Fibroblast of skin of left quadriceps (primary cell): ENCODE measurements at regions not wholly inside any gene's neighbourhood (a gene's known extent, or its start where the extent isn't known, plus 50 kb on each side); places are given as distances from the start of the nearest gene placed in this dataset.

Source experiments
- DNase-seq, 2 experiments: peaks; one replicate each; pipeline ENCODE4 v3.0.0-alpha.2; 2013; ENCODE audit warnings: low read depth in 2 of 2

- no peak for DNase-seq
These were observed 496.5 kb downstream of the FSCB start for GRCh38 chr14:44010595-44010994.

DNA sequence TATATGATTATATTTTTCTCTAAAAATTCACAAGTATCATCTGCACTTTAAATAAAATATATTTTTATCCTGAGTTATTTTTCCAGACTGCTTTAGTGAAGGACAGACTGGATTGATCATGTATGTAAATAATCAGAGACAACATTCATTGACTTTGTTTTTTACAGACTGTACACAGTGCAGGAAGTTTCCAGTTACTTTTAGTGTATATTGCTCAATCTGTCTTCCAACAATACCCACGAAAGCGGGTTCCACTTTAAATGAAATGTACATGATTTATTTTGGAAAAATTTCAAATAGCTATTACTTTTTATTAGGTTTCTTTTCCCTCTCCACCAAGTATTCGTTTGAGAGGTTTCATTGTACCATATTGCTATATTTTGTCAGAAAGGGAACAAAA lies 497.0 kb downstream of the FSCB start:
- DNase-seq: no peak

- DNase-seq: no peak
These were observed 497.4 kb downstream of the FSCB start for GRCh38 chr14:44009642-44010041.

DNA sequence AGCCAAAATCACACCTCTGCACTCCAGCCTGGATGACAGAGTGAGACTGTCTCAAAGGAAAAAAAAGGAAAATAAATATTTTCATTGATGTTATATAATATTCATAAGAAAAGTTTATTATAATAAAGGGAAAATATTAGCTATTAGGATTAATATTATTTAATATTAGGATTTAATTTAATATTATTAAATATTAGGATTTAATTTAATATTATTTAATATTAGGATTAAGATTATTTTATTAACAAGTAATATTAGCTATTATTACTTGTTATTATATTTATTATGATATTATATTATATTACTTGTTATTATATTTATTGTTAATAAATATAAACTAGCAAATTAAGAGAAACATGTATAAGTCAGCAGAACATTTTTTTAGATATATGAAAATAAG lies 518.1 kb downstream of the FSCB start:
- no peak for DNase-seq

DNA sequence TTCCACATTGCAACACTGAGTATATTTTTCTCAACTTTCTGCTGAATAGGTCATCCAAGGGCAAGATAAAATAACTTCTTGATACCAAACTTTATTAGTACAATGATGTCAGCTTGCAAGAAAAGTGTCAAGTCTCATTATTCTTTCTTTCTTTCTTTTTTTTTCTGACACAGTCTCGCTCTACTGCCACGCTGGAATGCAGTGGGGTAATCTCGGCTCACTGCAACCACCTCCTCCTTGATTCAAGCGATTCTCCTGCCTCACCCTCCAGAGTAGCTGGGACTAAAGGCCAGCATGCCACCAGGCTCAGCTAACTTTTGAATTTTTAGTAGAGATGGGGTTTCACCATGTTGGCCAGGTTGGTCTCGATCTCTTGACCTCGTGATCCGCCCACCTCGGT lies 523.4 kb downstream of the FSCB start:
- DNase-seq: no peak

GRCh38 chr14:43981135-43981768 lies 525.8 kb downstream of the FSCB start:
- no peak for DNase-seq

DNA sequence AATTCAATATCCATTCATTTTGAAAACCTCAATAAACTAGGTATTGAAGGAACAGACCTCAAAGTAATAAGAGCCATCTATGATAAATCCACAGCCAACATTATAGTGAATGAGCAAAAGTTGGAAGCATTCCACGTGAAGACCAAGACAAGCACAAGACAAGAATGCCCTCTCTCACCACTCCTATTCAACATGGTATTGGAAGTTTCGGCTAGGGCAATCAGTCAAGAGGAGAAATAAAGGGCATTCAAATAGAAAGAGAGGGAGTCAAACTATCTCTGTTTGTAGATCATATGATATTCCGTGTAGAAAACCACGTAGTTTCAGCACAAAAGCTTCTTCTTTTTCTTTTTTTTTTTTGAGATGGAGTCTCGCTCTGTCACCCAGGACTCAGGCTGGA lies 550.3 kb downstream of the FSCB start:
- DNase-seq: no peak

DNA sequence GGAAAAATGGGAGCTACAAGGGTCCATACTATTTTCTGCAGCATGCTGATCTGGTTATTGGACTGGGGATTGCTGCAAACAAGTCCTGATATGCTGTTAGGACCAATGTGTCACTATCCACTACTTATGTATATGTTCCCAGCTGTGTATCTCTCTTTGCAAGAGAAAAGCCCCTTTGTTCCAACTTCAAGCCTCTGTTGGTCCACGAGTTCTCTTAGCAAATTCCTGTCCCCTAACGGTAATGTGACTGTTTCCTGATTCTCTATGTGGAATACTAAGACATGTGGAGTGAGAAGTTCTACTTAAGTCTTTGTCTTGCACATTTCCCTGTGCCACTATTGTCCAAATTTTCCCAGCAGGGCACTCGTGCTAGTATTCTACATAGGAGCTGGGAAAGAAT lies 557.7 kb downstream of the FSCB start:
- no peak for DNase-seq

DNA sequence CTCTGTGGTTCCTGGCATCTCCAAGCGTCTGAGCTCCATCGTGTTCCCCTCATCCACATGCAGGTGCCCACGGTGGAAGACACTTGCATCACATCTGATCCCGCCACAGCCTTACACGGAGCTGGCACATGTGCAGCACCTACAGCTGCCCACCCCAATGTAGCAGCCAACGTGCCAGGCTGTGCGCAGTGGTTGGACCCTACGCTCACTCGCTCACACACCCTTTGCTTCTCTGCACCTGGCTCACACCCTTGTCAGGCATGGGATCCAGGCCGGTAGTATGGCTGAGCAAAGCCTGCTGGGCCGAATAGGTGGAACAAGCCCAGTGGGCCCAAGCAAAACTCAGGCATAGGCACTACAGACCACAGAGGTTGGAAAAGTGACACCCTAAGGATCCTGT lies 567.2 kb downstream of the FSCB start:
- DNase-seq: no peak

- no peak for DNase-seq
These were observed 568.3 kb downstream of the FSCB start for GRCh38 chr14:43938588-43939281.

GRCh38 chr14:43937001-43937400 lies 570.1 kb downstream of the FSCB start:
- no peak for DNase-seq

DNA sequence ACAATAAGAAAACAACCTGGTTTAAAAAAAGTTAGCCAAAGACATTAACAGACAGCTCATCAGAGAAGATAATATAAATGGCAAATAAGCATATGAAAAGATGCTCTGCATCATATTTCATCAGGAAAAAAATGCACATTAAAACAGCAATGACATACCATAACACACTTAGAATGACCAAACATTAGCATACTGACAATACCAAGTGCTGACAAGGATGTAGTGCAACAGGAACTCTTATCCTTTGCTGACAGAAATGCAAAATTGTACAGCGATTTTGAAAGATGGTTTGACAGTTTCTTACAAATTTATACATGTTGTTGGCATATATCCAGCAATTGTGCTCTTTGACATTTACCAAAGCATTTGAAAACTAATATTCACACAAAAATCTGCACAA lies 573.0 kb downstream of the FSCB start:
- DNase-seq: no peak

DNA sequence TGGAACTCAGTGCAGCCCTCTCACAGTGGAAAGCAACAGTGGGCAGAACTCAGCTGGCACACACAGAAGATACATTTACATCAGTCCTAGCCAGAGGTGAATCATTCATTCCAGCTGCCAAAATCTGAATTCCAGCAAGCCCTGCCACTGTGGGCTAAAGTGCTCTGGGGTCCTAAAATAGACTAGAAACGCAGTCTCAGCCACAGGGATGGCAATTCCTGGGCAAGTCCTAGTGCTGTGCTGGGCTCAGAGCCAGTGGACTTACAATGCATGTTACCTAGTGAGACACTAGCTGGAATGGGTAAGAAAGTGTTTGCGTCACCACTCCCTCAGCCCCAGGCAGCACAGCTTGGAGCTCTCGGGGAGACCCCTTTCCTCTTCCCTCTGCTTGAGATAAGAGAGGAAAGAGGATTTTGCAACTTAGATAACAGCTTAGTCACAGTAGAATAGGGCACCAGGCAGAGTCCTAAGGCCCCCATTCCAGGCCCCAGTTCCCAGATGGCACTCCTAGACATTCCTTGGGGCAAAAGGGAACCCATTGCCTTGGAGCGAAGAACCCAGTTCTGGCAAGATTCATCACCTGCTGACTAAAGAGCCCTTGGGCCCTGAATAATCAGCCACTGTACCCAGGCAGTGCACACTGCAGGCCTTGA lies 592.9 kb downstream of the FSCB start:
- DNase-seq: no peak

- no peak for DNase-seq
These were observed 603.9 kb downstream of the FSCB start for GRCh38 chr14:43903209-43903608.

GRCh38 chr14:43901911-43902673 lies 605.0 kb downstream of the FSCB start:
- no peak for DNase-seq

DNA sequence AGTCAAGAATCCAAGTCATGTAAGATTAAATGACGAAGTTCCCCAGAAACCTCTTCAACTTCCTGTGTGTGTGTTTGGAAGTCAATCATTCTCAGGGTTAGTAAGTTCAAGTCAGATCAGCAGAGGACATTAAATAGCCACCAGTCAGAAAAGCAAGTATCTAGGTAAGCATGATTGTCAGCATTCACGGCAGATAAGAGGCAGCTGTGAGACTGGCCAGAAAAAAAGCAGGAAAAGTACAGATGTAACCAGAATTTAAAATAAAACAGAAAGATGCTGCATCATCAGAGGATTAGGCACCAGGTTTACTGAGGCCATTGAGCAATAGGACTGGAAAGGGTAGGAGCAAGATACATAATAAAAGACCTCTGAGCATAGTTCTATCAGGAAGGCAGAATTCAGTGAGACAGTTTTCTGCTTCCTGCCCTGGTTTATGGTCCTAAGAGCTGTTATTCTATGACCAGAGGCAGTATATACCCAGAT lies 606.9 kb downstream of the FSCB start:
- DNase-seq: no peak

GRCh38 chr14:43898687-43899086 lies 608.4 kb downstream of the FSCB start:
- no peak for DNase-seq

GRCh38 chr14:43896044-43896443 lies 611.0 kb downstream of the FSCB start:
- no peak for DNase-seq

- DNase-seq: no peak
These were observed 612.5 kb downstream of the FSCB start for GRCh38 chr14:43894534-43894933.

- DNase-seq: no peak
These were observed 619.6 kb downstream of the FSCB start for GRCh38 chr14:43887523-43887922.

DNA sequence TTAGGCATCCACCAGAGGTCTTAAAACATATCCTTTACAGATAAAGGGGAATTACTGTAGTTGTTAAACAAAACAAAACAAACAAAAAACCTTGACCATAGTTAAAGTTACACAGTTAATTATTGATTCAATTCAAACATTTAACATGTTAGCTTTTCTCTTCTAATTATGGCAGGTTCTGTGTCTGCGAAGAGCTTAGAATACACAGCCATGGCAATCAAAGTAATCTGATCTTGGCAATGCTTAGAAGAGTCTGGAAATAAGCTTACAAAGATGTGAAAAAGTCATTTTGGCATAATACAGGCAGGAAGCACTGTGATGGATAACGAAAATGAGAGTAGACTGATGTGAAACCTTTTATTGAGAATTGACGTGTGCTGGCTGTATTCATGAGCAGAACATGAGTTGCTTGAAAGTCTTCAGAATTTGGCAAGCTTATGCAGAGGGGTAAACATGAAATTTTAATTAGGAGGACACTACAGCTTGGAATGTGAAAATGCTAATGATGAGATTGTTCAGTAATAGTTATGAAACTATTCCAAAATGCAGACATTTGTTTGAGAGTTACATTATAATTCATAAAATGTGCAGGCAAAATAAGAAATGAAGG lies 629.6 kb downstream of the FSCB start:
- no peak for DNase-seq
